Panc1 (cell line): ENCODE measurements at regions not wholly inside any gene's neighbourhood (a gene's known extent, or its start where the extent isn't known, plus 50 kb on each side); places are given as distances from the start of the nearest gene placed in this dataset.

Experiments
- ATAC-seq: fragments of 200-7000 bp; cut with Tn5 transposase; 2 replicates; pipeline ENCODE4 v1.9.1; 2020; ENCODE audit warnings: mild to moderate bottlenecking, moderate library complexity
- BruUV-seq: library from RNA; stranded (reverse); fragments of 400-500 nt; replicated peaks from 2 replicates; lab custom pipeline; 2021; lab: Mats Ljungman, UMichigan
- CTCF ChIA-PET: fragments of 300-600 bp; sonication (Branson Sonifier 250); formaldehyde crosslinking; loops from one replicate; lab custom pipeline; 2022; ENCODE audit warnings: antibody characterized with exemption; lab: Charles Lee
- POLR2A ChIA-PET: fragments of 300-600 bp; sonication (Branson Sonifier 250); formaldehyde crosslinking; loops from one replicate; lab custom pipeline; 2022; ENCODE audit warnings: antibody characterized with exemption; lab: Charles Lee
- DNase-seq: peaks from one replicate; pipeline ENCODE4 v3.0.0-alpha.2; 2010; ENCODE audit warnings: low read depth, low spot score
- H3K27ac ChIP-seq: 2 replicates; pipeline ENCODE4 v1.5.1; 2011; ENCODE audit warnings: mild to moderate bottlenecking, low read length, inconsistent platforms
- H3K27me3 ChIP-seq: fragments of 200-500 bp; sonication (Bioruptor generic); 2 replicates; pipeline ENCODE4 v1.6.0; 2014; ENCODE audit warnings: low read length, inconsistent platforms; ENCODE audit not compliant: control insufficient read depth, insufficient read depth
- H3K36me3 ChIP-seq: fragments of 200-500 bp; sonication (Bioruptor generic); 2 replicates; pipeline ENCODE4 v1.5.1; 2014; ENCODE audit warnings: inconsistent platforms, mild to moderate bottlenecking, low read length, moderate library complexity; ENCODE audit not compliant: control insufficient read depth, insufficient read depth
- H3K4me1 ChIP-seq: 2 replicates; pipeline ENCODE4 v1.5.1; 2011; ENCODE audit warnings: inconsistent platforms, mild to moderate bottlenecking, low read length, moderate library complexity; ENCODE audit not compliant: control insufficient read depth, insufficient read depth
- H3K4me3 ChIP-seq, 2 experiments: 2 replicates each; pipeline ENCODE4 v1.5.1; 2011 to 2012; ENCODE audit warnings: low read depth in 2 of 2, low read length in 2 of 2, mild to moderate bottlenecking in 2 of 2, inconsistent platforms in 1 of 2, moderate library complexity in 1 of 2
- H3K9me3 ChIP-seq: fragments of 200-500 bp; sonication (Bioruptor generic); 2 replicates; pipeline ENCODE4 v1.5.1; 2014; ENCODE audit warnings: low read depth, mild to moderate bottlenecking, inconsistent platforms, low read length, moderate library complexity; ENCODE audit not compliant: control insufficient read depth, insufficient read depth
- POLR2AphosphoS5 ChIP-seq: IDR thresholded peaks from 2 replicates; pipeline ENCODE4 v1.6.1; 2012; ENCODE audit warnings: mild to moderate bottlenecking, low read depth, low read length, moderate library complexity
- SIN3A ChIP-seq: IDR thresholded peaks from 2 replicates; pipeline ENCODE4 v1.6.1; 2012; ENCODE audit warnings: low read depth, mild to moderate bottlenecking, low read length, moderate library complexity, borderline replicate concordance; ENCODE audit not compliant: insufficient read depth
- TCF7L2 ChIP-seq: IDR thresholded peaks from 2 replicates; pipeline ENCODE4 v1.6.1; 2011; ENCODE audit warnings: mild to moderate bottlenecking, low read depth, low read length, inconsistent platforms
- in situ Hi-C: cut with HindIII; loops from 2 replicates; pipeline ENCODE4 v1.10.0; 2016; ENCODE audit warnings: low sequenced_read_pairs, low pct_unique_long_range_greater_than_20kb
- intact Hi-C: fragments of 100-400 bp; cut with micrococcal nuclease; formaldehyde crosslinking; loops from one replicate; pipeline ENCODE4 v1.10.0; 2022; ENCODE audit not compliant: unreplicated experiment
- TF ChIP-seq, protein P1 (sequence below), 2 experiments: IDR thresholded peaks; 2 replicates each; pipeline ENCODE4 v1.6.1; 2011 to 2012; ENCODE audit warnings: low read depth in 2 of 2, control low read depth in 1 of 2, low read length in 1 of 2, mild to moderate bottlenecking in 1 of 2, moderate library complexity in 1 of 2; ENCODE audit not compliant: insufficient read depth in 1 of 2
- TF ChIP-seq, protein P2 (sequence below): fragments of 450-650 bp; IDR thresholded peaks from 2 replicates; pipeline ENCODE4 v1.5.1; 2017; ENCODE audit warnings: mild to moderate bottlenecking

DNA sequence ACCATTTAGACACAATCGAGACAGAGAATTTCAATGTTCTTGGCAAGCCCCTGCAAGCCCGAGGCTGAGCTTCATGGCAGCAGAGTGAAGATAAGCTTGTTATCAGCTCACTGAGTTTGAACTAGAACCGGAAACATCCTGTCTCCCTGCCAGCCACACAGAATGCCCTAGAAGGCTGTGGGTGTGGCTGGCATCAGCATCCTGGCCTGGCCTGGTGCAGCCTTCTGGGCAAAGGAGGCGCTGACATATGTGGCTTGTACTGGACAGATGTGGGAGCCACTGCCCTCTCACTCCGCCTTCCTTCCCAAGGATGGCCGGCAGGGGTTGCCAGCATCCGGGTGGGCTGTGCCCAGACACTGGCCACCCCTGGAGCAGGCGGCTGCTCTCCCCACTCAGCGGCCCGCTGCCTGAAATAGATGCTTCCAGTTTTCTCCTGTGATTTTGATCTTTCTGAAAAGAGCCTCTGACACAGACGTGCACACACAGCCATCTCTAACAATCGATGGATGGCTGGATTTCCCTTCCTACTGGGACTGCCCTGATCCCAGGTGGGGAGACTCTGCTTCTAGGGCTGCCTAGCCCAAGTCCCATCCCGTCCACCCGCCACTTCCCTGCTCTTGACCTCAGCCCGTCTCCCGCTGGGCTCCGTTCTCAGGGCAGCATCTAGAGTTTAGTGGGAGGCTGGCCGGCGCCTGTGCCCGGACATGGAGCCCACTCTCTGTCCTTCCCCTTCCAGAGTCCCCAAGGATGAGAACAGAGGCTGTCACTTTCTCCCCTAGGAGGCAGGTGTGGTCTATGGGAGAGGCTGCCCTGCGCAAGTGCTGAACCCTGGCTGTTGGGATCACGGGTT is 149.7 kb downstream of the CTTN start:
- in situ Hi-C loops, result no loop called here
- no peaks in the 10 kb centered on the region for H3K27me3 ChIP-seq
- BruUV-seq, result no TSS peak
- no peak for DNase-seq
- no peak overlapping the region for H3K27ac ChIP-seq
- TF ChIP-seq, protein P1, sequence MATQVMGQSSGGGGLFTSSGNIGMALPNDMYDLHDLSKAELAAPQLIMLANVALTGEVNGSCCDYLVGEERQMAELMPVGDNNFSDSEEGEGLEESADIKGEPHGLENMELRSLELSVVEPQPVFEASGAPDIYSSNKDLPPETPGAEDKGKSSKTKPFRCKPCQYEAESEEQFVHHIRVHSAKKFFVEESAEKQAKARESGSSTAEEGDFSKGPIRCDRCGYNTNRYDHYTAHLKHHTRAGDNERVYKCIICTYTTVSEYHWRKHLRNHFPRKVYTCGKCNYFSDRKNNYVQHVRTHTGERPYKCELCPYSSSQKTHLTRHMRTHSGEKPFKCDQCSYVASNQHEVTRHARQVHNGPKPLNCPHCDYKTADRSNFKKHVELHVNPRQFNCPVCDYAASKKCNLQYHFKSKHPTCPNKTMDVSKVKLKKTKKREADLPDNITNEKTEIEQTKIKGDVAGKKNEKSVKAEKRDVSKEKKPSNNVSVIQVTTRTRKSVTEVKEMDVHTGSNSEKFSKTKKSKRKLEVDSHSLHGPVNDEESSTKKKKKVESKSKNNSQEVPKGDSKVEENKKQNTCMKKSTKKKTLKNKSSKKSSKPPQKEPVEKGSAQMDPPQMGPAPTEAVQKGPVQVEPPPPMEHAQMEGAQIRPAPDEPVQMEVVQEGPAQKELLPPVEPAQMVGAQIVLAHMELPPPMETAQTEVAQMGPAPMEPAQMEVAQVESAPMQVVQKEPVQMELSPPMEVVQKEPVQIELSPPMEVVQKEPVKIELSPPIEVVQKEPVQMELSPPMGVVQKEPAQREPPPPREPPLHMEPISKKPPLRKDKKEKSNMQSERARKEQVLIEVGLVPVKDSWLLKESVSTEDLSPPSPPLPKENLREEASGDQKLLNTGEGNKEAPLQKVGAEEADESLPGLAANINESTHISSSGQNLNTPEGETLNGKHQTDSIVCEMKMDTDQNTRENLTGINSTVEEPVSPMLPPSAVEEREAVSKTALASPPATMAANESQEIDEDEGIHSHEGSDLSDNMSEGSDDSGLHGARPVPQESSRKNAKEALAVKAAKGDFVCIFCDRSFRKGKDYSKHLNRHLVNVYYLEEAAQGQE (IDR thresholded peaks at IDR 0.05; ENCODE audit: insufficient read depth in 1 of 2, low read depth in 2 of 2, low read length in 1 of 2), result no peak
- TF ChIP-seq, protein P2, sequence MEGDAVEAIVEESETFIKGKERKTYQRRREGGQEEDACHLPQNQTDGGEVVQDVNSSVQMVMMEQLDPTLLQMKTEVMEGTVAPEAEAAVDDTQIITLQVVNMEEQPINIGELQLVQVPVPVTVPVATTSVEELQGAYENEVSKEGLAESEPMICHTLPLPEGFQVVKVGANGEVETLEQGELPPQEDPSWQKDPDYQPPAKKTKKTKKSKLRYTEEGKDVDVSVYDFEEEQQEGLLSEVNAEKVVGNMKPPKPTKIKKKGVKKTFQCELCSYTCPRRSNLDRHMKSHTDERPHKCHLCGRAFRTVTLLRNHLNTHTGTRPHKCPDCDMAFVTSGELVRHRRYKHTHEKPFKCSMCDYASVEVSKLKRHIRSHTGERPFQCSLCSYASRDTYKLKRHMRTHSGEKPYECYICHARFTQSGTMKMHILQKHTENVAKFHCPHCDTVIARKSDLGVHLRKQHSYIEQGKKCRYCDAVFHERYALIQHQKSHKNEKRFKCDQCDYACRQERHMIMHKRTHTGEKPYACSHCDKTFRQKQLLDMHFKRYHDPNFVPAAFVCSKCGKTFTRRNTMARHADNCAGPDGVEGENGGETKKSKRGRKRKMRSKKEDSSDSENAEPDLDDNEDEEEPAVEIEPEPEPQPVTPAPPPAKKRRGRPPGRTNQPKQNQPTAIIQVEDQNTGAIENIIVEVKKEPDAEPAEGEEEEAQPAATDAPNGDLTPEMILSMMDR, result no peak
- TF ChIP-seq POLR2AphosphoS5, result no peak
- TF ChIP-seq TCF7L2, result no peak
- no peak for TF ChIP-seq SIN3A
- ATAC-seq, result peak; percentile 29; the same call in 1 of the 2 replicates
- CTCF ChIA-PET, result interaction anchor here (0.6 kb wide), 1 partner anchor 9 kb away, joined by 3 read pairs; no protein-coding TSS in a partner anchor
- H3K4me1 ChIP-seq, result no peaks in the 10 kb centered on the region
- H3K9me3 ChIP-seq, result no peaks in the 10 kb centered on the region
- H3K4me3 ChIP-seq, result no peak overlapping the region
- no peaks in the 10 kb centered on the region for H3K36me3 ChIP-seq
- intact Hi-C loops, result no loop called here
- POLR2A ChIA-PET, result no interaction called here

DNA sequence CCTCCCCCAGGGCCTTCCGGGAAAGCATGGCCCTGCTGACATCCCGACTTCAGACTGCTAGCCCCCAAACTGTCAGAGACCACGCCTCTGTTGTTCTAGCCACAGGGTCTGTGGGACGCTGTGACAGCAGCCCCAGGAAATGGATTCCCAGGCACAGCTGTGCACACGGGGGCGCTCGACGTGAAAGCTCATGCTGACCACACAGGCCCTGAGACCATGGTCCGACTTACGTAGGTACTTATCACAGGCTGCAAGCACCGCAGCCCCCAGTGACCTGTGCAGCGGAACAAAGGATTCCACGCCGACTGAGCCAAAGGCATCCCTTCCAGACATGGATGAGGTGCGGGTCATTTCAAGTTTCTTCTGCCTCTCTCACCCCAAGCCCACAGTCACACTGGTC is 150.6 kb downstream of the CTTN start:
- Histone ChIP-seq H3K27ac (no peak overlapping the region), H3K4me3 (no peak overlapping the region), H3K9me3 (no peaks in the 10 kb centered on the region), H3K4me1 (no peaks in the 10 kb centered on the region), H3K36me3 (no peaks in the 10 kb centered on the region), H3K27me3 (no peaks in the 10 kb centered on the region)
- in situ Hi-C loops (no loop called here), intact Hi-C loops (no loop called here)
- TF ChIP-seq, protein P2, result no peak
- TF ChIP-seq POLR2AphosphoS5, result no peak
- TF ChIP-seq, protein P1 (IDR thresholded peaks at IDR 0.05; ENCODE audit: insufficient read depth in 1 of 2, low read depth in 2 of 2, low read length in 1 of 2), result no peak
- TF ChIP-seq SIN3A, result no peak
- no peak for TF ChIP-seq TCF7L2
- POLR2A ChIA-PET, result no interaction called here
- CTCF ChIA-PET, result interaction anchor here (1.0 kb wide), 1 partner anchor 47 kb away, joined by 3 read pairs; no protein-coding TSS in a partner anchor
- ATAC-seq, result no peak
- no TSS peak for BruUV-seq
- DNase-seq, result no peak
